AML-193 (cell line): ENCODE measurements at regions not wholly inside any gene's neighbourhood (a gene's known extent, or its start where the extent isn't known, plus 50 kb on each side); places are given as distances from the start of the nearest gene placed in this dataset.
"Not testable (repeated sequence)": the region's sequence is repeated elsewhere in the genome, so short reads cannot be mapped to it uniquely, and the experiment has no call there.

Source experiments
- DNase-seq, 2 experiments: peaks; one replicate each; lab custom pipeline; 2025; lab: John Stamatoyannopoulos, UW

- DNase-seq = no peak
Measured at GRCh38 chrX:5695971-5696370, 532.7 kb downstream of the NLGN4X start.

DNA sequence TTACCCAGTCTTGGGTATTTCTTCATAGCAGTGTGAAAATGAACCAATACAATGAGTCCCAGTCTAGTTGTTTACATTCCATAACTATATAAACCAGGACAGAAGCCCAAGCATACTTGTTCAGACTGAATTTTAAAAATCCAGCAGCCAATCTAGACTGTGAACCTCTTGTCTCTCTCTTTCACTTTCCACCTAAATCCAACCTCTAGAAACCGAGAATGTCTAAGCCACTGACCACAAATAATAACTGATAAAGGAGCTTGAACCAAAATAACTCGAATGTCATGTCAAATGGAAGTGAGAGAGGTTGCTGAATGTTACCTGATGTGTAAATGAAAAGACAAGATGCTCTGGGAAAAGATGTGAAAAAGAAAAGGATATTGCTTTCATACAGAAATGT, 544.7 kb downstream of the NLGN4X start:
- no peak for DNase-seq

DNA sequence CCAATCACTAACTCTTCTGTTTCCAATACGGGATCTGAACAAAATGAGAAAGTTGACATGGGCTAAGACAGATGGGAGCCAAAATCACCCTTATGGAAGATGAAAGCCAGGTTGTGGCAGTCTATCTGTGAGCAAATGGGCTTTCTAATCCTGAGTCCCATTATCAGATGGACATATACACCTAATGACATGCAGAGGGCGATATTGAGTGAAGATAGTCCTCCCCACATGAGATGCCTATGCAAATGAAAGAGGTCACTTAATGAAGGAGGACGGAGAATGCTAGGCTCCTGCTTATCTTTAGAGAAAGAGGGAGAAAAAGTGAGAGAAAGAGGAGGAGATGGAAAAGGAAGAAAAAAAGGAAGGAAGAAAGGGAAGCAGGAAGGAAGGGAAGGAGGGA, 547.5 kb downstream of the NLGN4X start:
- DNase-seq = peak; percentile 4 to 11

GRCh38 chrX:5674036-5674435, 554.6 kb downstream of the NLGN4X start:
- DNase-seq = no peak

DNA sequence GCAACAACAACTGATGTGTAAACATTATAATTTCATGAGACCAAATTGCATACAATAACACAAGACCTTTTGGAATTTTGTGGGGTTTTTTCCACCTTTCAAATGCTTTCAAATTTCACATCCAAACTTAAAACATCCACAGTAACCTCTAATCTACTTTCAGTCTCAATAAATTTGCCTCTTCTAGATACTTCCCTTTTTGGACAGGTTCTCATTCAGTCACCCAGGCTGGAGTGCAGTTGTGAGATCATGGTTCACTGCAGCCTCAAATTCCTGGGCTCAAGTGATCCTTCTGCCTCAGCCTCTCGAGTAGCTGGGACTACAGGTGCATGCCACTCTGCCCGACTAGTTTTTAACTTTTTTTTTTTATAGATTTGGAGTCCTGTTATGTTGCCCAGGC, 556.6 kb downstream of the NLGN4X start:
- DNase-seq = no peak

- DNase-seq = not testable (repeated sequence)
Measured at GRCh38 chrX:5666689-5667088, 562.0 kb downstream of the NLGN4X start.

DNA sequence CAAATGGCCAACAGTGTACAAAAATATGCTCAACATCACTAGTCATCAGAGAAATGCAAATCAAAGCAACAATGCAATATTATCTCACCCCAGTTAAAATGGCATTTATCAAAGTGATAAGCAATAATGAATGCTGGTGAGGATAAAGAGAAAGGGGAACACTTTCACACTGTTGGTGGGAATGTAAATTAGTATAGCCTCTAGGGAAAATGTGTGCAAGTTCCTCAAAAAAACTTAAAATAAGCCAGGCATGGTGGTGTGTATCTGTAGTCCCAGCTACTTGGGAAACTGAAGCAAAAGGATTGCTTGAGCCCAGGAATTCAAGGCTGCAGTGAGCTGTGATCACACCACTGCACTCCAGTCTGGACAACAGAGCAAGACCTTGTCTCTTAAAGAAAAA, 572.1 kb downstream of the NLGN4X start:
- DNase-seq = no peak

GRCh38 chrX:5650904-5651303, 577.8 kb downstream of the NLGN4X start:
- DNase-seq = no peak

DNA sequence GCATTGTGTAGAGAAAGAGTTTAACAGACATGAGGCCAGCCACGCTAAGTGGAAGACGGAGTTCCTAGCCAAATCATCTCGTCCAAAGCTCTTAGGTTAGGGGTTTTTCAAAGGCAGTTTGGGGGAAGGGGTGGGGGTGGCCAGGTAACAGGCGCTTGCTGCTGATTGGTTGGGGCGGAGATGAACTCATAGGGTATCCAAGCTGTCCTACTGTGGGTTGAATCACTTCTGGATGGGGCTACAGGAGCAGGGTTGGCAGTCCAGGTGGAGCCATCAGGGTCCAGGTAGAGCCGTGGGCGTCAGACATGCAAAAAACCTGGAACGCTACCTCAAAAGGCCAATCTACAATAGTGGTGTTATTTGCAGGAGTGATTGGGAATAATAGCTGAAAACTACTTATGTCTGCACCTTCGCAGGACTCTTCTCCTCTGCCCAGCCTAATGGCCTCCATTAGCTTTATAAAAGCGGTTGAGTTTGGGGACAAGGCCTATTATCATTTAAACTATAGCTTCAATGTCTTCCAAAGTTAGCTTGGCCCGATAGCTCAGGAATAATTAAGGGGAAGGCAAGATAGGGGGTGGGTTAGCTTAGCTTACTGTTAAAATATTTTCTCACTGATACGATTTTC, 579.6 kb downstream of the NLGN4X start:
- DNase-seq = no peak

GRCh38 chrX:5646818-5647217, 581.8 kb downstream of the NLGN4X start:
- DNase-seq = no peak

DNA sequence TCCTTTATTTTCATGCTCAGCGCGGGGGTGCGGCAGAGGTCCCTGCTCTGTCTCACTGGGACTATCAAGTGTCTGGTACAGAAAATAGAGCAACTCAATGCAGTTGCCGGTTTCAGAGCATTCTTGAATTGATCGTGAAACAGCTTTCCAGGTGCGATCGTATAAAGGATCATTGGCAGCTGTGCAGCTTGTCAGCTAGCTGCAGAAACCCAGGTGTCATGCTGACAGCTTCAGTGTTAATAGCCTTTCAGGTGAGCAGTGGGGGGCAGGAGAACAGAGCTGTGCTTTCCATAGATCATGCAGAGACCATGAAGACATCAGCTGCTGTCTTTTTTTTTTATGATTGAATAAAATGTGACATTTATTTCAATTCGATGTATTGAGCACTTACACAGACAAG, 583.9 kb downstream of the NLGN4X start:
- no peak for DNase-seq

- DNase-seq = no peak
Measured at GRCh38 chrX:5640071-5640470, 588.6 kb downstream of the NLGN4X start.

DNA sequence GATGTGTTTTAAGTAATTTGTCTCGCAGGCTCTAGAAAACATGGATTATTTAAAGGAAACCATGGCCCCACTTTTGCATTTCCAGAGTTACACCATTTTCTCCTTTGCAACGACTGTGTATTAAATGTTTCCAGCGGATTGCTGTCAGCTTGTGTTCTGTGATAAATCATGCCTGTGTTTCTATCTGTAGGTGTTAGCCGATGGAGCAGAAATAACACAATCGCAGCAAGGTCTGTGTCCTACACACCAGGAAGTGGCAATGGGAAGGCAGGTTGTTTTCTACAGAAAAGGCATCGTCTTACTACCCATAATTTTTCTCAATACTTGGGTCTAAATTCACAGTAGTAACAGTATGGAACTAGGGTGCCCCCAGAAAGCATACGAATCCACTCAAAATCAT, 590.1 kb downstream of the NLGN4X start:
- DNase-seq = no peak

- no peak for DNase-seq
Measured at GRCh38 chrX:5632887-5633286, 595.8 kb downstream of the NLGN4X start.

DNA sequence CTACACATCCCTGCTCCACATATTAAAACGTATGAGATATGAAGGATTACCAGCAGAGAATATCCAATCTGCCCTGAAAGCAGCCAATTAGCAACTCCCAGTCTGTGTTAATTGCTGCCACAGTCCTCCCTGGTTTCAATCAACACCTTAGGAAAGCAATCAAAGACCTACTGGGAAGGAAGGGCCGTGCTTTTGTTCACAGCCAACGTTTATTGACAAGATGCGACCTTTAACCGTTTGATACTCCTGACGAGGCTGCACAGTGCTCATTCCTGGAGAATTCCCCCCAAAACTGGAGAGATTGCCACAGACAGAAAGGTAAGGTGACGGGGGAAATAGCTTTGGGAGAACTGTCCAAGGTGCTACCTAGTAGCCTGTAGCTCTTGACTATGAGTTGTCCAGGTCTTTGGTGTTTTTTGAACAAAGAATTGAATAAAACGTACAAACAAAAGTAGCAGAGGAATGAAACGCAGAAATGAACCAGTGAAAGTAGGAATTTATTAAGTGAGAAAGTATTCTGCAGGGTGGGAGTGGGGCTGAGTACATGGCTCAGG, 596.5 kb downstream of the NLGN4X start:
- DNase-seq = no peak

- DNase-seq = no peak
Measured at GRCh38 chrX:5617666-5618065, 611.0 kb downstream of the NLGN4X start.

DNA sequence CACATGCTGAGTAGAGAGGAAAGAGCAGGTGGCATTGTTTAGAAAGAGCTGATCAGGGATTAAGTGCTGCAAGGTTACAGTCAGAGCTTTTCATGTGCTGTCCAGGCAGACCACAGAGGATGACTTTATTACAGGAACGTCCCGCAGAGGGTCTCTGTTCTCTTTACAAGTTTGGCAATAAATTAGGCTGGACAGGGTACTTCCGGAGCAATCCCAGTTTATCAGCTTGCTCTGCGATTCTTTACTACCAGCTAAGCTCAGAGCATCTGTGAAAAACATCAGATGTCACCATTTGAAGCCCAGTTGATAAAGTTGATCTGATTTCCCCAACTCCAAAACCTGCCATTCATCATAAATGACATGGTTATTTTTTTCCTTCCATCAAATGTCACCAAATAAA, 633.1 kb downstream of the NLGN4X start:
- no peak for DNase-seq

- DNase-seq = no peak
Measured at GRCh38 chrX:5586726-5587125, 641.9 kb downstream of the NLGN4X start.

DNA sequence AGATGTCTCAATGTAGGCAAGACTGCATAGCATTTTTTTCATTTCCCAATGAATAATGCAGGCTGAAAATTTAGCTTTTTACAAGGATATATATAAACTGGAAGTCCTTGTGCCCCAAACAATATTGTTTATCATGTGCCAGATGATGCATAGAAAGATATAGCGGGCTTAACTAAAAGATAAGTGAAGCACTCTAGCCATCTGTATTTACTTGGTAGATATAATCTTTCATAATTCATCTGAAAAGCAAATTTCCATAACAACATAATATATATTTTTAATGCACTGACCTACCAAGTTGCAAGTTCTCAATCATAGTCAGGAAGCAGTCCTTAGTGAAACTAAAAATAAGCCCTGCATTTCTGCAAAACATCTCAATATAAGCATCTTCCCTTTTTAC, 653.3 kb downstream of the NLGN4X start:
- DNase-seq = no peak

GRCh38 chrX:5568934-5569333, 659.7 kb downstream of the NLGN4X start:
- no peak for DNase-seq

DNA sequence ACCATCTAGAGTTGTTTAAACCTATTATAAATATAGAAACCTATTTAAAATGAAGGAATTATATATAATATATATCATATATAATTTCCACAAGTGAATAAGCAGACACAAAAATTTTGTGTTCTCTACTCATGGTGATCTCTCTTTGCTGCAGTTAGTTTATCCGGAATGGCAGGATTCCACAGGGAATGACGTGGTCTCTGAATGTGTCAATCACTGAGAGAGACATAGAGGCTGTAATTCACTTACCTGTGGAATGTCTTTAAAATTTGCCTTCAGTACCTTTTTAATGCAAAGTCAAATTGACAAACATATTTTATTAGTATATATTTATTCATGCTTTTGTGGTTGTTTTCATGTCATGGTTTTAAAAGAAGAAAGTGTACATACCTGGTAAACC, 669.3 kb downstream of the NLGN4X start:
- no peak for DNase-seq

DNA sequence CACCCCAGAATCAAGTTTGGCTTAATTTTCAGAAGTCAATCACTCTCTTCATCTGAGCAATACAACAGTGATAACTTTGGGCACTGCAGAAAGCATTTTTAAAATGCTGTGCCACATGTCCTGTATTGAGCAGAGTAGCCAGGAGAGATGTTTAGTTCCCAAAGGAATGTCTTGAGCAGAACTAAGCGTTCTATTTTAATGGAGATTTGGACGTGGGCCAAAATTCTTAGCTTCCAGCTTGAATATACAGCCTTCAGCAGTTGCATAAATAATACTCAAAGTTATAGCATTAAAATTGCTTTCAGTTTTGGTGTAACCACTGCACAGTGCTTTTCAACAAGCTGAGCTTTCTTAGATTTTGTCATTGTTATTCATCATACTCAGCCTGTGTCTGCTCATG, 679.2 kb downstream of the NLGN4X start:
- no peak for DNase-seq

DNA sequence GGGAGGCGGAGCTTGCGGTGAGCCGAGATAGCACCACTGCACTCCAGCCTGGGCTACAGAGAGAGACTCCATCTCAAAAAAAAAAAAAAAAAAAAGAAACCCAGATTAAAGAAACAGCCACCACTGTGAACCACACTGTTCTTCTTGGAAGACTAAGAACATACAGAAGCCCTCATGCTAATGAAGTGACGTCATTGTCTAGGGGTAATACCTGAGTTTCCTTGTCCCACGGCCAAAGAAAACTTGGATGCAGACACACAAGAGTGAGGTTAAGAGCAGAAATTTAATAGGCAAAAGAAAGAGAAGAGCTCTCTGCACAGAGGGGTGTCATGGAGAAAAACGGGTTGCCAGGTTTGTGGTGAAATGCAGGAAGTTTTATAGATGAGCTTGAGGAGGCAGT, 691.6 kb downstream of the NLGN4X start:
- DNase-seq = no peak

- no peak for DNase-seq
Measured at GRCh38 chrX:5536261-5536660, 692.4 kb downstream of the NLGN4X start.
